AG08396 (cell line): ENCODE measurements at regions not wholly inside any gene's neighbourhood (a gene's known extent, or its start where the extent isn't known, plus 50 kb on each side); places are given as distances from the start of the nearest gene placed in this dataset.
A peak's percentile ranks its signal among the peaks of the same experiment; 100 is the strongest.
"Not testable (repeated sequence)": the region's sequence is repeated elsewhere in the genome, so short reads cannot be mapped to it uniquely, and the experiment has no call there.

Experiments
- DNase-seq: peaks from one replicate; pipeline ENCODE4 v3.0.0; 2012; ENCODE audit warnings: low spot score, mixed read lengths

DNA sequence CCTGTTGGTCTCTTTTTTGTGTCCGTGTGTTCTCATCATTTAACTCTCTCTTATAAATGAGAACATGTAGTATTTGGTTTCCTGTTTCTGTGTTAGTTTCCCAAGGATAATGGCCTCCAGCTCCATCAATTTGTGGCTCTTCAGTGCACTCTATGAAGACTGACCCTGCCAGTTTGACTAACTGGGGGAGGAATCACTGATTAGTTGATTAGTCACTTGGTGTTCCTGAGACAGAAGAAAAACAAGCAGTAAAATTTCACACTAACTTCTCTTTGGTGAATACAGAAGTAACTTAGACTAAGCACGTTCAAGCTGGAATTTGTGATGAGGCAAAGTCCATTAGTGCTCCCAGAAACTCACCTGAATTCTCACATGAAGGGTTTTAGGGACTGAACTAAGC, 495.8 kb upstream of the RORB start:
- no peak for DNase-seq

DNA sequence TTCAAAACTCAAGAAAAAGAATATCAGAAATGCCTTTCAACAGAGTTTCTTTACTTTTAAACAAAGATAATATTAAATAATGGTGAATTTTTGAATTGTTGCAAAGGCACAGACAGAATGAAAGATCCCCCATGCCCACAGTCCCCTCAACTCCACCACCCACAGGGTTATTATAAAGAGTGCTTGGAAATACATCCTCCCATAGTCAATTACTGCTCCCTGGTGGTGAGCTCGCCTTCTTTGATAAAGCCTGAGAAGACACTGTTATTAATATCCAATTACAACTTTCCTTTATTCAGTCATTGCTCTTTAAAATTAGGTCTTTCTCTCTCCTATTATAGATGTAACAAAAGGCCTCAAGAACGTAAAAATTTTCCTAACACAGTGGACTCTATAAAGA, 490.2 kb upstream of the RORB start:
- no peak for DNase-seq

DNA sequence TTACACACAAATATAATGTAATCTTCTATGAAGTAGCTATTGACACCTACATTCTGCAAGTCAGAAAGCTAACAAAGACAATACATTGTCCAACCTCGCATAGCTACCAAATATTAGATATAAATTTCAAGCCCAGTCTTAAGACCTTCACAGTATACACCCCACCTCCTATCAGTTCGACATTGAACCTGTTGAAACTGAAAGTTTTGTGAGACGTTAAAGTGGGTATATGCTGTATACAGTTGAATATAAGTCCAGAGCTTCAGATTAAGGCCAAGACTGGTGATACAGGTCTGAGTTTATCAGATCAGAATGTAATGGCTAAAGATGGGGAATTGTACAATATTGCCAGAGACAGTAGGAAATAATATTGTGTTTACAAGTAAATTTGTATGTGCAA, 489.3 kb upstream of the RORB start:
- no peak for DNase-seq

DNA sequence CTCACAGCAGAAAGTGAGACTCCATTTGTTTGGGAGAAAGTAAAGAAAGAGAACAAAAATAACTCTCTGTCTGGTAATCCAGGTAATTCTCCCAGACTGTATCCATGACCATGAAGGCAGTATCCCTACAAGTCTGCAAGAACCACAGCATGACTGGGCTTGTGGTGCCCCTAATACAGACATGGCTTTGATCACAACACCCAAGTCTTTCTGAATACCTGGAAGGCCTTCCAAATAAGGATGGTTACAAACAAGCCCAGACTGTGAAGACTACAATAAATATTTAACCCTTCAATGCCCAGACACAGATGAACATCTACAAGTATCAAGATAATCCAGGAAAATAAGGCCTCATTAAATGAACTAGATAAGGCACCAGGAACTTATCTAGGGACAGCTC, 481.1 kb upstream of the RORB start:
- no peak for DNase-seq

DNA sequence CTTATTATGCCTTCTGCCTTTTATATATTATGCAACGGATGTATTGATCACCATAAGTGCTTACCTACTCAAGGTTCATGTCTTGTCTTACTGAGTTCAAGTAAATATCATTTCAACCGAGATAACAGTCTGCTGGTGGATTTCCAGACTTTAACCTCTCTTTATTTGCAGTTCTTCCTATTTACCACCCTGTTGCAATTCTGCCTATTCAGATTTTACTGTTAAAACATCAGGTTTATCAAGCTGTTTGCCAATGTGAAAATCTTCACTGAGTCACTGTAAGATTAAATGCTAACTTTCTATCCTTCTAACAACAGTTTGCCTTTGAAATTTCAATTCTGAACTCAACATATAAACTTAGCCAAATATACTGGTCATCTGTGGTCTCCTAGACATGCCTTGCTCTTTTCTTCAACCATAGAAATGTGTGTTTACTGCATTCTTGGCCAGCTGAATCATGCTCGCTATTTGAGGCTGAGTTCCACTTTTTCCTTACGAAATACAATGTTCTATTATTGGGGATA, 471.7 kb upstream of the RORB start:
- DNase-seq = peak; percentile 7

DNA sequence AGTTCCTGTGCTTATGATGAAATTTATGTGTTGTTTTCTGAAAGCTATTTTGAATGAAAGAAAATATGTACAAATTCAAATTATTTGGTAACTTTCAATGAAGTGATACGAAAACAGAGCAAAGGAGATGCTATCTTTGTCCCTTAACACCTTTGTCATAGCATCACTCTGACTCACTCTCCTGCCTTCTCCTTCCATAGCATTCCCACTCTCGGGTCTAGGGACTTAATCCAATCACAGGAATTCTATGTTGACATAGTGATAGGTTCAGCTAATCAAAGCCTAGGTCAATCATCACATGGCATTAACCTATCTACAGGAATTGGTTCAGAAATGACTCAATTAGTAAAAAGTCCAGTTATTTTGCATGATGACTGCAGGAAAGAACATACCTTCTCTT, 464.7 kb upstream of the RORB start:
- DNase-seq = no peak

DNA sequence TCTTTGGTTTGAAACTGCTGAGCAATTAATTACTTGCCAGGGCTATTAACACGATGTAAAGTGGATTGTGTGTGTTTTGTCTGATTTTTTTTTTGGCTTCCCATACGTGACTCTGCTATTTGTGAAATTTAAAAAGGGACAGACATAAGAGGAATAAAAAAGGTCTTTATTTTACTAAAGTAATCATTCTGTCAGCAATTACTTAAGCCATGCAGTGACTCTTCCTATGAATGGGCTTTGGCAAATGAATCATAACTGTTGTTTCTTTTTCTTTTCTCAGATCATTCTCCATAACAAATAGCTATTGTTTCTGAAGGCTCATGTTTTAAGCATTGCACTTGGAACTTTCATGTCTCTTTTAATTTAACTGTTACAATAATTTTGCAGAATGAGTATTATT, 461.3 kb upstream of the RORB start:
- no peak for DNase-seq

DNA sequence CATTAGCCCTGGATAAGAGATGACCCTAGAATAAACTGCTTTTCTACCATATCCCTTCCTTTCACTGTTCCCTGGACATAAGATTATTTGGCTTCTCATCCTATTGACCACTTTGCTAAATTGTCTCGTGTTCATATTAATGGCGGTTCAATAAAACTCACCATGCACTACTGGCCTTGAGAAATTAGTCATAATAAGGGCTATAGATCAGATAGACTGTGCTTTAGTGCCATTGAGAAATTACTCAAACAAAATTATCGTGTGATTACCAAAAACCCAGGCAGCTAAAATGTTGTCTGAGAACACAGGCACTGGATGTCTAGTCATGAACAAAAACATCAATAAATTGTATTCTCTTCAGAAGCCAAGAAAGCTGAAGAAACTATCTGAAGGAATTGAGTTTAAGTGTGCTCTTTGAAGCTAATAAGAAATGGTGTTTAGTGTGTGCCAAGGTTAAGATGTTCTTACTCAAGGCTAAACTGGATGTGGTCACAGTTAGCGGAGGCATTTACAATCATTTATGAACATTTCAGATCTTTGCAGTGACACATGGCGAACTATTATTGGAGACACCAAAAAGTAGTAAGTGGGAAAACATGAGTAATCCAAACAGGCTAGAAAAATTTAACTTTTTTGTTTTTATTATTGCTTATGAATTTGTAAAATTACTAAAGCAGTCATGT, 460.4 kb upstream of the RORB start:
- no peak for DNase-seq

DNA sequence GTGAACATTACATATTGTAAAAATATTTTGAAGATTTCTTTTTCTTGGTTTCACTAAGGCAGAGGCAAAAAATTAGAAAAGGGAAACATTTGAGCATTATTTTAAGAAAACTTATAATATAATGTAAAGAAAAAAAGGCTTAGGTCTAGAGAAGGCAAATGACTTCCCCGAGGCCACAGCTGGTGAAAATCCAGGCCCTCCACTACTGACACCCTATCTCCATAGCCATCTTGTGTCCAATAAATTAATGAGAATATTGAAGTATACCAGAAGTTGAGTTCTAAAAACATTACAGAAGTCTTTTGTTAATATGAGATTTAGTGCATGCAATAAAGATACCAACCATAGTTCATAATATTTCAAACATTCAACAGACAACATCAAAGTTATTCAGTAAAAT, 459.9 kb upstream of the RORB start:
- no peak for DNase-seq

DNA sequence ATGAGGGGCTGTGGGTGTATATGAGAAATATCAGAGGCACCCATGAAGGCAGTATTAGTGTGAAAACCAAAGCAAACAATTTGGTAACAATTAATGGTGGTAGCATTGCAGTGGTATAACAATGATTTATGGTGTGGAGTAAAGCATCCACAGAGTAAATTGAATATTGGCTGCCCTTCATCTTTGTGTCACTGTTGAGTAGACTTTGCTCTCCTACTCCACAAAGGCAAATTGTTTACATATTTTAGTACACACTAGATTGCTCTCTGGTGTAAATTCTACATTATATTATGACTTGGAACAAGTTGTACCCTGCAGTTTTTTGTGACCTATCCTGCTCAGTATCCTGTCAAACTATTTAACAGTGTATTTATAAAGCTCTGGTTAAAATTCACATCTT, 455.5 kb upstream of the RORB start:
- DNase-seq = no peak

DNA sequence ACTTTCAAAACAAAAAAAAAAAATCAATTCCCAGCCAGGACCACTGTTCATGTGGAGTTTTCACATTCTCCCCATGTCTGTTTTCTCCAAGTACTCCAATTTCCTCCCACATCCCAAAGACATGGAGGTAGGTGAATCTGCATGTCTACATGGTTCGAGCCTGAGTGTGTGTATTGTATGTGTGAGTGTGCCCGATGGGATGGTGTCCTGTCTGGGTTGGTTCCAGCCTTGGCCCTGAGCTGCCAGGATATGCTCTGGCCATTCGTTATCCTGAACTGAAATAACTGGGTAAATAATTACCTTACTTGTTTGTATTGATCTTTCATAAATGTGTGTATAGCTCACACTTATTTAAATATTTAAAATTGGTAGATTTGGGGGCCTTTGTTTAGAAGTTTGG, 452.3 kb upstream of the RORB start:
- DNase-seq = no peak

DNA sequence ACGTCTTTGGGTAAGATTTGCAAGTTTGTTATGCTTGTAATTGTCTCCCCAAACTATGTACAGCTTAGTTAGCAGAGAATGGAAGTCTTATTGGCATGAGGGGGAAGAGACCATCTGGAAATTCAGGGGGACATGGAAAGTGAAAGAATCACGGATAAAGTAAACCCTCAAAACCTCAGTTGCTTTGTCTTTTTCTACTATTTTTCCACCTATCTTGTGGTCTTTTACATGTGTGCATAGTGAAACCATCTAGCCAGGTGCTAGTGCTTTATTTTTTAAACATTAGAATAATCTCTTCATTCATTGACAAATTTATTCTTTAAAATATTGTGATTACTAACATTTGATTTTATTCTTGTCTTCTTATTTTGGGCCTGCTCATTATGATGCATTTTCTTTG, 441.1 kb upstream of the RORB start:
- no peak for DNase-seq

DNA sequence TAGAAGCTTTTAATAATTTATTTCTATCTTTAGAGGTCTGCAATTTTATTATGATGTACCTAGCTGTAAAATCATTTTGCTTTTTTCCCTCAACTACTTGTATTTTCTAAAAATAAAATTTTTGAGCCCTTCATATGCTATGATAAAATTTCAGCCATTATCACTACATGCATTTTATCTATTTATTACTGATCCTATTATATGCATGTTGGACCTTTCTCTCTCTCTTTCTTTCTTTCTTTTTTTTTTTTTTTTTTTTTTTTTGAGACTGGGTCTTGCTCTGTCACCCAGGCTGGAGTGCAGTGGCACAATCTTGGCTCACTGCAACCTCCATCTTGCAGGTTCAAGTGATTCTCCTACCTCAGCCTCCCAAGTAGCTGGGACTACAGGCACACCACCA, 440.1 kb upstream of the RORB start:
- not testable (repeated sequence) for DNase-seq

DNA sequence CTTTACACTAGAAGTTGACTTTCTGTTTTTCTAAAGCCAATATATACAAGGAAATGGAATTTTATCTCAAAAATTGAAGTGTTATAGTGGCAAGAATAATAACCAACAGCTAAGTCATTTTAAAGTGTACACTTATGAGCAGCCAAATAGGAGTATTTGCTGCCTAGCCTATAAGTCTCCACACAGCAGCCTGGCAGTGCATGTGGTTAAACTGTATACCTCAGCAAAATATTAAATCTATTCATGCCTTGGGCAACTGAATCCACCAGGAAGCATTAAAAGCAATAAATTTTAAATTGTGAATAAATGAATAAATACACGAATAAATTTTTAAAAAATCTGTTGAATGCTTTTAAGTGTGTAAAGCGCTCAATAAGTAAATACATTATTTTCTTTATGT, 432.4 kb upstream of the RORB start:
- no peak for DNase-seq

DNA sequence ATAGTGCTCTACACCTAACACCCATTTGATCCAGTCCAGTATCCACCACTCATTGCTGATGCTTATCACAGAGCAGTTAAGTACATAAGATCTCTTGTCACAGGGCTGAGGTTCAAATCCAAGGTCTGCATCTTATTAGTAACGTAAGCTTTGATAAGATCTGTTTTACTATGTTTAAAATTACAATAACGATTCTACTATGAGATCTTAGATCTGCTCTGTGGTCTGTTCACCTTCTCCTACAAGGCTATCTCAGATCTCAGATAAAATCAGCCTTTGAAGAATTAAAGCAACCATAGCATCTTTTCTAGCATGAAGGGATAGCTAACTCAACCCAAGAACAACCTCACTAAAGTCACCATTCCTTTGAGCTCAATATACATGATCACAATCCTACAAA, 431.0 kb upstream of the RORB start:
- no peak for DNase-seq

DNA sequence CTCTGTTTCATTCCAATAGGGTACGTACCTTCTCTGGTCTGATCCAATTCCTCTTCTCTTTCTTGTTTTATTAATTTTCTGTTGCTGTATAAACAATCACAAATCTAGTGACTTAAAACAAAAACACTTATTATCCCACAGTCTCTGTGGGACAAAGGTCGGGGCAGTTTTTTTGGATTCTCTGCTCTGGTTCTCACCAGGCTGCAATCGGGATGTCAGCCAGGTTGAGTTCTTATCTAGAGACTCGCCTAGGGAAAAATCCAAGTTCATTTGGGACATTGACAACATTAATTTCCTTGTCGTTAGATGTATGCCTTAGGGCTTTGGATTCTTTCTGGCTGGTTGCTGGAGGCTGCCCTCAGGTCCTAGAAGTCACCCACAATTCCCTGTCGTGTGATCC, 430.5 kb upstream of the RORB start:
- no peak for DNase-seq

DNA sequence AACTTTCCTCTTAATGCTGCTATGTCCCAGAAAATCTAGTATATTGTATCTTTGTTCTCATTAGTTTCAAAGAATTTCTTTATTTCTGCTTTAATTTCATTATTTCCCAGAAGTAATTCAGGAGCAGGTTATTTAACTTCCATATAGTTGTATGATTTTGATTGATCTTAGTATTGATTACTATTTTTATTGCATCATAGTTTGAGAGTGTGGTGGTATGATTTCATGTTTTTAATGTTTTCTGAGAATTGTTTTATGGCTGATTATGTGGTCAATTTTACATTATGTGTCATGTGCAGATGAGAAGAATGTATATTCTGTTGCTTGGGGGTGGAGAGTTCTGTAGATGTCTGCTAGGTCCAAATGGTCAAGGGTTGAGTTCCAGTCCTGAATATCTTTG, 425.6 kb upstream of the RORB start:
- no peak for DNase-seq

DNA sequence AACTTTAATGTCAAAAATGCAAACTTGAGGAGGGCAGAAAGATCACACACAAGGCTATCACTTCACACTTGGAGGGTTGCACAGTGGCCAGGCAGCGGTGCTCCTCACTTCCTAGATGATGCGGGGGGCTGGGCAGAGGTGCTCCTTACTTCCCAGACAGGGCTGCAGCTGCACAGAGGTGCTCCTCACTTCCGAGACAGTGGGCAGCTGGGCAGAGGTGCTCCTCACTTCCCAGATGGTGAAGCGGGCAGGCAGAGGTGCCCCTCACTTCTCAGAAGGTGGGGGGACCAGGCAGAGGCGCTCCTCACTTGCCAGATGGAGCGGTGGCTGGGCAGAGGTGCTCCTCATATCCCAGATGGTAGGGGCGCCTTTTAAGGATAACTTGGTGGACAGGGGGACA, 423.2 kb upstream of the RORB start:
- DNase-seq = no peak

DNA sequence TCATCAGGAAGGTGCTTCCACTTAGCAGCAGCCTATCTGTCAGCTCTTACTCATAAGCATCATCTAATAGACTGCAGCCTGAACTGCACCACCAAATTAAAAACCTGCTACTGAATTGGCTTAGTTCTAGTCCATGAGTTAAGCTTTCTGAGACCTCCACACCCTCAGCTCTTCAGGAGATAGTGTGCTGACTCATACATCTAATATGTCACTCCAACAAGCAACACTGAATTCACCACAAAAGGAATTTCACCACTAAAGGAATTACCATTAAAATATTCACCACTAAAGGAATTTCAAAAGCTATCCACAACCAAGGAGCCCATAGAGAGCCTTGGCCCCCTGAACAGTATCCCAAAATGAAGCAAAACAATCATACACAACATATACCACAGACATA, 418.5 kb upstream of the RORB start:
- DNase-seq = no peak

DNA sequence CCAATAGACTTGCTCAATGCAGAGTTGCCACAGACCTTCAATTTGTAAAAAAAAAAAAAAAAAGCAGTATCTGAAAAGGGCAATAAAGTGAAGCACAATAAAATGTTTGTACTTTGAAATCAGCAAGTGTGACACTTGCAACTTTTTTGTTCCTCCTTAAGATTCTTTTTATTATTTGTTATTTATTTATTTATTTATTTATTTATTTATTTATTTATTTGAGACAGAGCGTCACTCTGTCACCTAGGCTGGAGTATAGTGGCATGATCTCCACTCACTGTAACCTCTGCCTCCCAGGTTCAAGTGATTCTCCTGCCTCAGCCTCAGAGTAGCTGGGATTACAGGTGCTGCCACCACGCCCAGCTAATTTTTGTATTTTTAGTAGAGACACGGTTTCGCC, 416.5 kb upstream of the RORB start:
- not testable (repeated sequence) for DNase-seq

DNA sequence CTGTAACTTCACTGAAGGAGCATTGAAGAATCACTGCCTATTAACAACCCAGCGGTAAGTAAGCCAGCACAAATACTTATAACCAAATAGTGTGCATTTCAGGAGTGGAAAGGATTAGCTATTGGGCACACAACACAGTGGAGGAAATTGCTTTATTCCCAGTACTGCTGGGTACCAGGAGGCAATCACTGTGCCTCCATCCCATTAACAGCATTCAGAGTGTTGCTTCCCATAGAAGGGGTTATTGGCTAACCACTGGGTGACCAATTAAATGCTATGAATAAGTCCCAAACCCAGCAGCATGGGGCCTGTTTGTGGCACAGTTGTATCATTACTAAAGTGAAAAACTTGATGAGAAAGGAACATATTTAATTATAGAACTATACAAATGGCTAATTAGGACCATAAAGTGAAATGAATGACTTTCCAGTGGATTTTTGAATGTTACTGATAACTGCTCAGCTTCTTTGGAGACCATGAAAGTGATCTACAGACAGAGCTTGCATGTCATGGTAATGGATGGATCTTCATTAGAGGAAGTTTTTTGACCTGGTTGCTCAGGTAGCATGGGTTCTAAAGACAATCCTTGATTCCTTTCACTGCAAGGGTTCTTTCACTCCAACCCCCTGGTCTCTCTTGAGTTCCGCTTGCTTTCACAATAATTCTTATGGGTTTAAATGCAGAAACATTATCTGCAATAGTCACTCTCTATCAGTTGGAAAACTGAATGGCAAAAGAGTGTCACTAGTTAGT, 413.3 kb upstream of the RORB start:
- no peak for DNase-seq

DNA sequence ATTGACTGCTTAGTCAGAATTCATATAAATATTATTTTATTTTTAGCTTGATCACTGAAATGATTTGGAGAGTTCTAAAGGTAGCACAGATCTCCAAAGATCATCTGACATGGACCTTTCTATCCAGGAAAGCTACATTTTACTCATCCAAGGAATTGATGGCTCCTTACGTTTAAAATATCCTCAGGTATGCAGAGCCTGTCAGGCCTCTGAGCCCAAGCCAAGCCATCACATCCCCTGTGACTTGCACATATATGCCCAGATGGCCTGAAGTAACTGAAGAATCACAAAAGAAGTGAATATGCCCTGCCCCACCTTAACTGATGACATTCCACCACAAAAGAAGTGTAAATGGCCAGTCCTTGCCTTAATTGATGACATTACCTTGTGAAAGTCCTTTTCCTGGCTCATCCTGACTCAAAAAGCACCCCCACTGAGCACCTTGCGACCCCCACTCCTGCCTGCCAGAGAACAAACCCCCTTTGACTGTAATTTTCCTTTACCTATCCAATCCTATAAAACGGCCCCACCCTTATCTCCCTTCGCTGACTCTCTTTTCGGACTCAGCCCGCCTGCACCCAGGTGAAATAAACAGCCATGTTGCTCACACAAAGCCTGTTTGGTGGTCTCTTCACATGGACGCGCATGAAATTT, 411.6 kb upstream of the RORB start:
- not testable (repeated sequence) for DNase-seq

DNA sequence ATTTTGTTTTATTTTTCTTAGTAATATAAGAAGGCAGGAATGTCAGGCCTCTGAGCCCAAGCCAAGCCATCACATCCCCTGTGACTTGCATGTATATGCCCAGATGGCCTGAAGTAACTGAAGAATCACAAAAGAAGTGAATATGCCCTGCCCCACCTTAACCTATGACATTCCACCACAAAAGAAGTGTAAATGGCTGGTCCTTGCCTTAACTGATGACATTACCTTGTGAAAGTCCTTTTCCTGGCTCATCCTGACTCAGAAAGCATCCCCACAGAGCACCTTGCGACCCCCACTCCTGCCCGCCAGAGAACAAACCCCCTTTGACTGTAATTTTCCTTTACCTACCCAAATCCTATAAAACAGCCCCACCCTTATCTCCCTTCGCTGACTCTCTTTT, 406.2 kb upstream of the RORB start:
- DNase-seq = not testable (repeated sequence)
